ENCODE measurements at regions not wholly inside any gene's neighbourhood (a gene's known extent, or its start where the extent isn't known, plus 50 kb on each side); places are given as distances from the start of the nearest gene placed in this dataset.

DNA sequence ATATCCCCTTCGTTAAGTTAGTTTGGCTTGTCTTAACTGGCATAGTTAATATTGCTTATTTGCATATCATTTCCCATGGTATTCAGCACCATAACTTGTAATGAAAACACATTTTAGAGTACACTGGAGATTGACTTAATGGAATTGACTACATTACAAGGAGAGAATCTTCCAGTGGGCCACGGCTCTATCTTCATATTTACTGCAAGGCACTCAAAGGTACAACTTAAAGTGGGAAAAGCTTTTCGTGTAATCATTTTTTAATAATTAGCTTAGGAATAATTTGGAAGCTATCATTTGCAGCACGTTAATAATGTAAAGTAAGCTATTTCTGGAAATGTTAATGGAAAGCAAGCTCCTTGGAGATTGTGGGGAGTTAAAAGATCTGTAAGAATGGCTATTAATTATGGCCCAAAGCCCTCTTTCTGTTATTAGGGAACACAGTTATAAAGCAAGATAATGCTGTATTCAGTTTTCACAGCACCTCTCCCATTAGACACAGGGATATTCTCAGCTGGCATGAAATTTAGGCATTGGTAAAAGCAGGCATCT is 551.5 kb upstream of the RGMA start:
- H3K79me1 ChIP-seq (ENCODE audit: low read depth in 1 of 2, low read length in 2 of 2) = no peaks in the 10 kb centered on the region
- DNase-seq (no peak), ATAC-seq (ENCODE audit: low read depth) (no peak)
- H2BK5ac ChIP-seq (ENCODE audit: low read depth, low read length, poor library complexity, severe bottlenecking) = no peak overlapping the region
- no peak overlapping the region for H3K23ac ChIP-seq (ENCODE audit: low read depth, low read length)
- no peak overlapping the region for H2BK20ac ChIP-seq (ENCODE audit: low read depth, low read length)
- H4K8ac ChIP-seq (ENCODE audit: low read depth in 2 of 2, low read length in 2 of 2) = no peak overlapping the region
- H3K4me1 ChIP-seq (ENCODE audit: control insufficient read depth, insufficient read depth, low read length) = no peaks in the 10 kb centered on the region
- H2AFZ ChIP-seq (replicated peaks; ENCODE audit: low read length, poor library complexity) = no peak overlapping the region
- no peak overlapping the region for H2AK9ac ChIP-seq (replicated peaks; ENCODE audit: low read depth, low read length, poor library complexity)
- no peak overlapping the region for H3K4me2 ChIP-seq (ENCODE audit: low read depth, low read length)
- no peak overlapping the region for H2AK5ac ChIP-seq (ENCODE audit: low read depth, low read length)
- no peaks in the 10 kb centered on the region for H4K20me1 ChIP-seq (ENCODE audit: insufficient read depth, low read length)
- H3K14ac ChIP-seq (replicated peaks; ENCODE audit: low read depth, low read length) = no peak overlapping the region
- H3K27me3 ChIP-seq (ENCODE audit: control insufficient read depth, insufficient read depth, low read length) = no peaks in the 10 kb centered on the region
- no peak overlapping the region for H3K4me3 ChIP-seq (ENCODE audit: insufficient read depth, low read depth, low read length)
- no TSS peak for BruUV-seq (replicated peaks)
- no peak overlapping the region for H3K9ac ChIP-seq (ENCODE audit: low read depth, low read length)
- intact Hi-C loops (cut with micrococcal nuclease) = no loop called here
- no peak overlapping the region for H4K5ac ChIP-seq (ENCODE audit: low read depth, low read length)
- no peak overlapping the region for H3K4ac ChIP-seq (ENCODE audit: low read depth, low read length)
- no peak overlapping the region for H3K27ac ChIP-seq (ENCODE audit: insufficient read depth, low read length)
- in situ Hi-C loops (cut with MboI; ENCODE audit: low sequenced_read_pairs) = no loop called here
- ChIA-PET POLR2A (ENCODE audit: unreplicated experiment) (no interaction called here), CTCF (no interaction called here)
- no peak overlapping the region for H3K56ac ChIP-seq (ENCODE audit: extremely low read depth, insufficient read depth, low read length)
- WGBS, 2 experiments (ENCODE audit: extremely low coverage in 2 of 2, insufficient read length in 1 of 2) = 29% methylated on average over 1 of the region's 4 CpGs; no CpG with 5 or more reads in 1 of the 2 experiments
- H3K9me3 ChIP-seq (ENCODE audit: control insufficient read depth, insufficient read depth, low read length) = peaks cover 11% of the 10 kb centered on the region
- no peak for TF ChIP-seq BHLHE40 (IDR thresholded peaks at IDR 0.05; ENCODE audit: low read depth, low read length)
- TF ChIP-seq RAD21 (IDR thresholded peaks at IDR 0.05; ENCODE audit: low read length) = no peak
- no peak for TF ChIP-seq SMC3 (IDR thresholded peaks at IDR 0.05; ENCODE audit: low read depth, low read length)
- no peak for TF ChIP-seq RCOR1 (IDR thresholded peaks at IDR 0.05; ENCODE audit: insufficient replicate concordance, low read length)
- TF ChIP-seq MXI1 (IDR thresholded peaks at IDR 0.05; ENCODE audit: borderline replicate concordance, low read depth, low read length) = no peak
- TF ChIP-seq RFX5 (IDR thresholded peaks at IDR 0.05; ENCODE audit: low read depth, low read length) = no peak
- TF ChIP-seq MAZ (IDR thresholded peaks at IDR 0.05; ENCODE audit: borderline replicate concordance, low read depth, low read length) = no peak
- no peak for TF ChIP-seq NFE2L2 (IDR thresholded peaks at IDR 0.05; ENCODE audit: low read depth, low read length)
- no peak for TF ChIP-seq CHD1 (IDR thresholded peaks at IDR 0.05; ENCODE audit: low read depth, low read length)
- TF ChIP-seq, protein P1, sequence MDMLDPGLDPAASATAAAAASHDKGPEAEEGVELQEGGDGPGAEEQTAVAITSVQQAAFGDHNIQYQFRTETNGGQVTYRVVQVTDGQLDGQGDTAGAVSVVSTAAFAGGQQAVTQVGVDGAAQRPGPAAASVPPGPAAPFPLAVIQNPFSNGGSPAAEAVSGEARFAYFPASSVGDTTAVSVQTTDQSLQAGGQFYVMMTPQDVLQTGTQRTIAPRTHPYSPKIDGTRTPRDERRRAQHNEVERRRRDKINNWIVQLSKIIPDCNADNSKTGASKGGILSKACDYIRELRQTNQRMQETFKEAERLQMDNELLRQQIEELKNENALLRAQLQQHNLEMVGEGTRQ (IDR thresholded peaks at IDR 0.05; ENCODE audit: low read depth, low read length) = no peak
- TF ChIP-seq, protein P2, sequence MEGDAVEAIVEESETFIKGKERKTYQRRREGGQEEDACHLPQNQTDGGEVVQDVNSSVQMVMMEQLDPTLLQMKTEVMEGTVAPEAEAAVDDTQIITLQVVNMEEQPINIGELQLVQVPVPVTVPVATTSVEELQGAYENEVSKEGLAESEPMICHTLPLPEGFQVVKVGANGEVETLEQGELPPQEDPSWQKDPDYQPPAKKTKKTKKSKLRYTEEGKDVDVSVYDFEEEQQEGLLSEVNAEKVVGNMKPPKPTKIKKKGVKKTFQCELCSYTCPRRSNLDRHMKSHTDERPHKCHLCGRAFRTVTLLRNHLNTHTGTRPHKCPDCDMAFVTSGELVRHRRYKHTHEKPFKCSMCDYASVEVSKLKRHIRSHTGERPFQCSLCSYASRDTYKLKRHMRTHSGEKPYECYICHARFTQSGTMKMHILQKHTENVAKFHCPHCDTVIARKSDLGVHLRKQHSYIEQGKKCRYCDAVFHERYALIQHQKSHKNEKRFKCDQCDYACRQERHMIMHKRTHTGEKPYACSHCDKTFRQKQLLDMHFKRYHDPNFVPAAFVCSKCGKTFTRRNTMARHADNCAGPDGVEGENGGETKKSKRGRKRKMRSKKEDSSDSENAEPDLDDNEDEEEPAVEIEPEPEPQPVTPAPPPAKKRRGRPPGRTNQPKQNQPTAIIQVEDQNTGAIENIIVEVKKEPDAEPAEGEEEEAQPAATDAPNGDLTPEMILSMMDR (conservative IDR thresholded peaks at IDR 0.05; ENCODE audit: low read depth, low read length) = no peak
- TF ChIP-seq MAFK (IDR thresholded peaks at IDR 0.05; ENCODE audit: low read depth, low read length) = no peak
- dilution Hi-C loops (cut with HindIII; ENCODE audit: low sequenced_read_pairs, unreplicated experiment) = no loop called here
- H3K36me3 ChIP-seq (ENCODE audit: control insufficient read depth, insufficient read depth, low read length) = no peaks in the 10 kb centered on the region
- H4K91ac ChIP-seq (ENCODE audit: insufficient read depth, low read depth, low read length) = no peak overlapping the region
- no peak overlapping the region for H3K18ac ChIP-seq (ENCODE audit: low read depth, low read length)
- no peak overlapping the region for H2BK120ac ChIP-seq (ENCODE audit: low read depth, low read length)
- H3K9me1 ChIP-seq (ENCODE audit: insufficient read depth, low read length) = no peaks in the 10 kb centered on the region
- H2BK15ac ChIP-seq (ENCODE audit: low read depth, low read length) = no peak overlapping the region
